Fibroblast of lung (primary cell): ENCODE measurements at regions not wholly inside any gene's neighbourhood (a gene's known extent, or its start where the extent isn't known, plus 50 kb on each side); places are given as distances from the start of the nearest gene placed in this dataset.

Experiments
- CTCF ChIP-seq, 2 donors: IDR thresholded peaks in 1 of 2; conservative IDR thresholded peaks in 1 of 2; 1 replicate in 1 of 2; 2 replicates in 1 of 2; pipeline ENCODE4 v1.5.1; 2011 to 2012; ENCODE audit warnings: low read length in 2 of 2, control low read depth in 1 of 2, inconsistent platforms in 1 of 2, low read depth in 1 of 2, mild to moderate bottlenecking in 1 of 2
- EZH2 ChIP-seq: IDR thresholded peaks from 2 replicates; pipeline ENCODE4 v1.5.1; 2012; ENCODE audit warnings: low read length, control low read depth, mild to moderate bottlenecking; ENCODE audit errors: missing control alignments

DNA sequence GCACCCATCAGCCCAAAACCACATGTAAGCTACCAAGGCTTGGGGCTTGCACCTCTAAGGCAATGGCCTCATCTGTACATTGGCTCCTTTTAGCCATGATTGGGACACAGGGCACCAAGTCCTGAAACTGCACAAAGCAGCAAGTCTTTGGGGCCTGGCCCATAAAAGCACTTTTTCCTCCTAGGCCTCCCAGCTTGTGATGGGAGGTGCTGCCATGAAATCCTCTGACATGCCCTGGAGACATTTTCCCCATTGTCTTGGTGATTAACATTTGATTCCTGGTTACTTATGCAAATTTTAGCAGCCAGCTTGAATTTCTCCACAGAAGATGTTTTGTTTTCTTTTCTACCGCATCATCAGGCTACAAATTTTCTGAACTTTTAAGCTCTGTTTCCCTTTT lies 58.5 kb upstream of the PABPC4L start:
- TF ChIP-seq CTCF (conservative IDR thresholded peaks at IDR 0.05 in 1 of 2, IDR thresholded peaks at IDR 0.05 in 1 of 2; ENCODE audit: low read depth in 1 of 2, low read length in 2 of 2) (no peak), EZH2 (no peak)
